ENCODE measurements at regions not wholly inside any gene's neighbourhood (a gene's known extent, or its start where the extent isn't known, plus 50 kb on each side); places are given as distances from the start of the nearest gene placed in this dataset.

- TF ChIP-seq EGR1 (IDR thresholded peaks at IDR 0.05) (no peak), NFIC (IDR thresholded peaks at IDR 0.05) (no peak), MAX (IDR thresholded peaks at IDR 0.05) (no peak), TAF1 (IDR thresholded peaks at IDR 0.05; ENCODE audit: low read depth) (no peak), EP300 (IDR thresholded peaks at IDR 0.05; ENCODE audit: borderline replicate concordance) (no peak), RAD21 (IDR thresholded peaks at IDR 0.05; ENCODE audit: low read depth) (no peak), CEBPB (IDR thresholded peaks at IDR 0.05) (no peak), CREB1 (IDR thresholded peaks at IDR 0.05; ENCODE audit: low read depth) (no peak), REST (IDR thresholded peaks at IDR 0.05; ENCODE audit: low read depth) (no peak), TCF12 (IDR thresholded peaks at IDR 0.05; ENCODE audit: low read depth) (no peak)
Measured at GRCh38 chr3:168424059-168424734, 328.5 kb upstream of the GOLIM4 start.
